CD14-positive monocyte (primary cell): ENCODE measurements at regions not wholly inside any gene's neighbourhood (a gene's known extent, or its start where the extent isn't known, plus 50 kb on each side); places are given as distances from the start of the nearest gene placed in this dataset.

Experiments used
- DNase-seq, 3 donors: peaks; one replicate each; pipeline ENCODE4 v3.0.0-alpha.2; 2011 to 2022
- H2AFZ ChIP-seq: 2 replicates; pipeline ENCODE4 v1.6.0; 2012; ENCODE audit warnings: mild to moderate bottlenecking, low read depth, low read length, inconsistent platforms; ENCODE audit not compliant: insufficient read depth, poor library complexity, severe bottlenecking
- H3K27ac ChIP-seq, 2 donors: 1 replicate in 1 of 2; 2 replicates in 1 of 2; pipeline ENCODE4 v1.5.1; 2012 to 2013; ENCODE audit warnings: low read length in 2 of 2, control low read depth in 1 of 2, inconsistent platforms in 1 of 2, low read depth in 1 of 2, mild to moderate bottlenecking in 1 of 2
- H3K27me3 ChIP-seq, 2 donors: one replicate each; pipeline versions ENCODE4 v1.6.0 to v1.6.1; 2011 to 2013; ENCODE audit warnings: low read length in 2 of 2; ENCODE audit not compliant: control insufficient read depth in 2 of 2, insufficient read depth in 2 of 2
- H3K36me3 ChIP-seq, 2 donors: replicated peaks in 1 of 2; 1 replicate in 1 of 2; 2 replicates in 1 of 2; pipeline versions ENCODE4 v1.5.1 to v1.6.1; 2012 to 2013; ENCODE audit warnings: low read length in 2 of 2, control low read depth in 1 of 2, inconsistent platforms in 1 of 2, mild to moderate bottlenecking in 1 of 2; ENCODE audit not compliant: insufficient read depth in 2 of 2, control insufficient read depth in 1 of 2
- H3K4me1 ChIP-seq, 2 donors: 1 replicate in 1 of 2; 2 replicates in 1 of 2; pipeline versions ENCODE4 v1.5.1 to v1.6.1; 2012 to 2013; ENCODE audit warnings: low read length in 2 of 2, control low read depth in 1 of 2, inconsistent platforms in 1 of 2, mild to moderate bottlenecking in 1 of 2, moderate library complexity in 1 of 2; ENCODE audit not compliant: insufficient read depth in 2 of 2, control insufficient read depth in 1 of 2
- H3K4me2 ChIP-seq: replicated peaks from 2 replicates; pipeline ENCODE3; 2012; ENCODE audit warnings: low read length, moderate library complexity, mild to moderate bottlenecking; ENCODE audit not compliant: poor library complexity, severe bottlenecking; ENCODE audit errors: extremely low read depth
- H3K4me3 ChIP-seq, 3 experiments: fragments of 200-600 bp in 1 of 3; sonication (generic) in 1 of 3; replicated peaks in 1 of 3; 1 replicate in 2 of 3; 2 replicates in 1 of 3; pipeline ENCODE4 v1.5.1; 2011 to 2013; ENCODE audit warnings: low read length in 3 of 3, mild to moderate bottlenecking in 3 of 3, control low read depth in 2 of 3, low read depth in 2 of 3, inconsistent platforms in 1 of 3, moderate library complexity in 1 of 3
- H3K79me2 ChIP-seq: 2 replicates; pipeline ENCODE4 v1.6.0; 2012; ENCODE audit warnings: mild to moderate bottlenecking, control low read depth, inconsistent platforms, low read length, moderate library complexity; ENCODE audit not compliant: insufficient read depth
- H3K9ac ChIP-seq: 2 replicates; pipeline ENCODE4 v1.6.0; 2017; ENCODE audit warnings: low read length, mild to moderate bottlenecking; ENCODE audit not compliant: insufficient read depth, poor library complexity, severe bottlenecking
- H3K9me3 ChIP-seq, 2 donors: replicated peaks in 1 of 2; 1 replicate in 1 of 2; 2 replicates in 1 of 2; pipeline versions ENCODE4 v1.5.1 to v1.6.1; 2012 to 2013; ENCODE audit warnings: low read length in 2 of 2, control low read depth in 1 of 2; ENCODE audit not compliant: control insufficient read depth in 1 of 2, insufficient read depth in 1 of 2
- H4K20me1 ChIP-seq: 2 replicates; pipeline ENCODE4 v1.6.0; 2012; ENCODE audit warnings: mild to moderate bottlenecking, low read length, control low read depth, moderate library complexity; ENCODE audit not compliant: insufficient read depth
- H3K27ac Mint-ChIP-seq, 7 donors: one replicate each; pipeline ENCODE4 v1.8.0; 2020; ENCODE audit warnings: mild to moderate bottlenecking in 7 of 7, mixed read lengths in 7 of 7, moderate library complexity in 6 of 7, inconsistent platforms in 2 of 7
- H3K27me3 Mint-ChIP-seq, 3 donors: one replicate each; pipeline ENCODE4 v1.8.0; 2021 to 2022; ENCODE audit warnings: low read depth in 3 of 3, mild to moderate bottlenecking in 3 of 3, mixed read lengths in 3 of 3, moderate library complexity in 3 of 3, inconsistent platforms in 1 of 3
- H3K36me3 Mint-ChIP-seq, 2 donors: one replicate each; pipeline ENCODE4 v1.8.0; 2020; ENCODE audit warnings: mixed read lengths in 2 of 2, inconsistent platforms in 1 of 2, mild to moderate bottlenecking in 1 of 2
- H3K4me1 Mint-ChIP-seq: one replicate; pipeline ENCODE4 v1.8.0; 2020; ENCODE audit warnings: mild to moderate bottlenecking, mixed read lengths
- H3K4me3 Mint-ChIP-seq, 2 donors: one replicate each; pipeline ENCODE4 v1.8.0; 2020; ENCODE audit warnings: mild to moderate bottlenecking in 2 of 2, mixed read lengths in 2 of 2, moderate library complexity in 1 of 2
- H3K9me3 Mint-ChIP-seq, 7 donors: one replicate each; pipeline ENCODE4 v1.8.0; 2020 to 2022; ENCODE audit warnings: mixed read lengths in 7 of 7, mild to moderate bottlenecking in 6 of 7, moderate library complexity in 6 of 7, inconsistent platforms in 2 of 7
- CTCF ChIP-seq: fragments of 200-600 bp; IDR thresholded peaks from one replicate; pipeline ENCODE4 v1.8.0; 2022; ENCODE audit warnings: antibody characterized with exemption, mild to moderate bottlenecking
- WGBS: methylation state at CpG from one replicate; pipeline ENCODE4 v1.1.5; 2013; ENCODE audit warnings: missing lambda C conversion rate; ENCODE audit not compliant: insufficient coverage; 5-methylcytosine and 5-hydroxymethylcytosine counted together
- intact Hi-C, 2 donors: fragments of 100-400 bp; cut with micrococcal nuclease; formaldehyde crosslinking; loops; one replicate each; pipeline versions ENCODE4 v1.15.0 to v1.15.1; 2023

GRCh38 chr7:25812086-25812850 lies 339.7 kb upstream of the NFE2L3 start:
- Mint-ChIP-seq H3K4me3 (no peak overlapping the region), H3K27me3 (peaks cover 3 to 9% (median 9%) of the 10 kb centered on the region in 3 donors), H3K9me3 (peaks cover 0 to 6% (median 1%) of the 10 kb centered on the region in 7 donors), H3K27ac (no peak overlapping the region), H3K36me3 (no peaks in the 10 kb centered on the region), H3K4me1 (no peaks in the 10 kb centered on the region)
- intact Hi-C loops = no loop called here
- 86% methylated on average over 6 of the region's 9 CpGs for WGBS
- no peak overlapping the region for H3K4me3 ChIP-seq
- no peaks in the 10 kb centered on the region for H3K9me3 ChIP-seq
- H3K36me3 ChIP-seq = no peaks in the 10 kb centered on the region
- no peak for DNase-seq
- no peaks in the 10 kb centered on the region for H3K4me1 ChIP-seq
- peaks cover 2 to 3% of the 10 kb centered on the region in 2 donors for H3K27me3 ChIP-seq
- no peak overlapping the region for H3K9ac ChIP-seq
- H4K20me1 ChIP-seq = no peaks in the 10 kb centered on the region
- H2AFZ ChIP-seq = no peak overlapping the region
- H3K4me2 ChIP-seq = no peak overlapping the region
- H3K79me2 ChIP-seq = no peaks in the 10 kb centered on the region
- H3K27ac ChIP-seq = no peak overlapping the region
- no peak for TF ChIP-seq CTCF

DNA sequence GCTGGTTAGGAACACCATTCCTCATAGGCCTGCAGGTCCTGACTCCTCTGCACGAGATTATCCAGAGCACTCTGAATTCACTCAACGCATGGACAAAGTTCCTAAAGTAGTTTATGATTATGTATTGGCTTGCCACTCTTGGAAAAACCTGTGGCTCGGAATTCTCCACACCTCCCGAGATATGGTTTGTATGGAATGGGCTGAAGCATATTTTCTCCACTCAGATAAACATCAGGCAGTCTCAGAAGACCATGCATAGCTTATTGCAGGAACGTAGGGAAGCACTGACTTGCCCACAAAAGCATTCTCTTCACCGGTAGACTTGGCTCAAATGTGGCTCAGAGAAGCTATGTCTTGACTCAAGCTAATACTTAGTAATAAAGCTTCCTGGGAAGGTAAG lies 338.6 kb upstream of the NFE2L3 start:
- intact Hi-C loops = no loop called here
- TF ChIP-seq CTCF = no peak
- Mint-ChIP-seq H3K36me3 (no peaks in the 10 kb centered on the region), H3K4me3 (no peak overlapping the region), H3K27me3 (peaks cover 5 to 9% (median 9%) of the 10 kb centered on the region in 3 donors), H3K27ac (no peak overlapping the region), H3K4me1 (no peaks in the 10 kb centered on the region), H3K9me3 (peaks cover 0 to 6% (median 2%) of the 10 kb centered on the region in 7 donors)
- Histone ChIP-seq H3K27ac (no peak overlapping the region), H4K20me1 (no peaks in the 10 kb centered on the region), H3K4me3 (no peak overlapping the region), H3K27me3 (peaks cover under 1 to 3% of the 10 kb centered on the region in 2 donors), H3K36me3 (no peaks in the 10 kb centered on the region), H3K9ac (no peak overlapping the region), H3K79me2 (no peaks in the 10 kb centered on the region), H3K4me1 (no peaks in the 10 kb centered on the region), H3K4me2 (no peak overlapping the region), H2AFZ (no peak overlapping the region), H3K9me3 (no peaks in the 10 kb centered on the region)
- no peak for DNase-seq
- 100% methylated on average over 1 of the region's 6 CpGs for whole genome bisulfite sequencing
